MCF 10A (cell line): ENCODE measurements at regions not wholly inside any gene's neighbourhood (a gene's known extent, or its start where the extent isn't known, plus 50 kb on each side); places are given as distances from the start of the nearest gene placed in this dataset.

Experiments used
- BruUV-seq: library from RNA; stranded (reverse); fragments of 400-500 nt; replicated peaks from 2 replicates; lab custom pipeline; 2021; lab: Mats Ljungman, UMichigan
- CTCF ChIA-PET: fragments of 300-600 bp; sonication (Branson Sonifier 250); formaldehyde crosslinking; extraction: SDS; loops from one replicate; lab custom pipeline; 2021; ENCODE audit warnings: antibody characterized with exemption, inconsistent platforms; lab: Yijun Ruan, JAX
- POLR2A ChIA-PET: fragments of 300-600, 350-650 bp; sonication (Branson Sonifier 250); formaldehyde crosslinking; extraction: SDS; loops from one replicate; lab custom pipeline; 2020; ENCODE audit warnings: antibody characterized with exemption, inconsistent platforms; lab: Yijun Ruan, JAX
- DNase-seq: peaks from one replicate; pipeline ENCODE4 v3.0.0-alpha.2; 2018; ENCODE audit not compliant: unreplicated experiment
- H3K27ac Mint-ChIP-seq: one replicate; pipeline ENCODE4 v1.8.0; 2022; ENCODE audit warnings: mild to moderate bottlenecking, low read depth, mixed read lengths; ENCODE audit not compliant: unreplicated experiment
- H3K27me3 Mint-ChIP-seq: one replicate; pipeline ENCODE4 v1.8.0; 2022; ENCODE audit warnings: mixed read lengths; ENCODE audit not compliant: insufficient read depth, unreplicated experiment
- H3K36me3 Mint-ChIP-seq: one replicate; pipeline ENCODE4 v1.8.0; 2022; ENCODE audit warnings: mild to moderate bottlenecking, moderate library complexity, mixed read lengths; ENCODE audit not compliant: insufficient read depth, unreplicated experiment
- H3K4me1 Mint-ChIP-seq: one replicate; pipeline ENCODE4 v1.8.0; 2022; ENCODE audit warnings: mixed read lengths; ENCODE audit not compliant: insufficient read depth, unreplicated experiment
- H3K4me3 Mint-ChIP-seq: one replicate; pipeline ENCODE4 v1.8.0; 2022; ENCODE audit warnings: mild to moderate bottlenecking, moderate library complexity, mixed read lengths; ENCODE audit not compliant: unreplicated experiment
- H3K9me3 Mint-ChIP-seq: one replicate; pipeline ENCODE4 v1.8.0; 2022; ENCODE audit warnings: mixed read lengths; ENCODE audit not compliant: unreplicated experiment
- CTCF ChIP-seq: fragments of 200-600 bp; IDR thresholded peaks from one replicate; pipeline ENCODE4 v1.8.0; 2022; ENCODE audit warnings: antibody characterized with exemption, mild to moderate bottlenecking; ENCODE audit not compliant: unreplicated experiment
- intact Hi-C: fragments of 100-400 bp; cut with micrococcal nuclease; formaldehyde crosslinking; loops from 2 replicates; pipeline ENCODE4 v1.14.1; 2022

GRCh38 chr18:60196836-60197606 is 175.6 kb downstream of the MC4R start:
- H3K4me1 Mint-ChIP-seq, result no peaks in the 10 kb centered on the region
- no peaks in the 10 kb centered on the region for H3K9me3 Mint-ChIP-seq
- H3K4me3 Mint-ChIP-seq, result no peak overlapping the region
- CTCF ChIA-PET, result no interaction called here
- intact Hi-C loops, result no loop called here
- POLR2A ChIA-PET, result no interaction called here
- TF ChIP-seq CTCF, result no peak
- no TSS peak for BruUV-seq
- no peak overlapping the region for H3K27ac Mint-ChIP-seq
- no peak for DNase-seq
- H3K27me3 Mint-ChIP-seq, result peaks cover 83% of the 10 kb centered on the region
- no peaks in the 10 kb centered on the region for H3K36me3 Mint-ChIP-seq

GRCh38 chr18:60193780-60194179 is 178.8 kb downstream of the MC4R start:
- intact Hi-C loops, result no loop called here
- Mint-ChIP-seq H3K27ac (no peak overlapping the region), H3K27me3 (peaks cover 83% of the 10 kb centered on the region), H3K4me1 (no peaks in the 10 kb centered on the region), H3K36me3 (no peaks in the 10 kb centered on the region), H3K9me3 (no peaks in the 10 kb centered on the region), H3K4me3 (no peak overlapping the region)
- TF ChIP-seq CTCF, result no peak
- ChIA-PET POLR2A (no interaction called here), CTCF (interaction anchor here (0.6 kb wide), 1 partner anchor 33 kb away, joined by 4 read pairs; no protein-coding TSS in a partner anchor)
- no peak for DNase-seq
- no TSS peak for BruUV-seq

GRCh38 chr18:60191926-60192325 is 180.6 kb downstream of the MC4R start:
- CTCF ChIA-PET, result no interaction called here
- Mint-ChIP-seq H3K4me3 (no peak overlapping the region), H3K4me1 (no peaks in the 10 kb centered on the region), H3K9me3 (no peaks in the 10 kb centered on the region), H3K27me3 (peaks cover 83% of the 10 kb centered on the region), H3K36me3 (no peaks in the 10 kb centered on the region), H3K27ac (no peak overlapping the region)
- intact Hi-C loops, result no loop called here
- POLR2A ChIA-PET, result no interaction called here
- TF ChIP-seq CTCF, result no peak
- DNase-seq, result no peak
- no TSS peak for BruUV-seq

- POLR2A ChIA-PET, result no interaction called here
- CTCF ChIA-PET, result interaction anchor here (1.2 kb wide), 1 partner anchor 366 kb away, joined by 3 read pairs; no protein-coding TSS in a partner anchor
- H3K27me3 Mint-ChIP-seq, result peaks cover 91% of the 10 kb centered on the region
- no peaks in the 10 kb centered on the region for H3K9me3 Mint-ChIP-seq
- H3K27ac Mint-ChIP-seq, result no peak overlapping the region
- H3K36me3 Mint-ChIP-seq, result no peaks in the 10 kb centered on the region
- no TSS peak for BruUV-seq
- DNase-seq, result no peak
- no peak overlapping the region for H3K4me3 Mint-ChIP-seq
- intact Hi-C loops, result no loop called here
- TF ChIP-seq CTCF, result no peak
- no peaks in the 10 kb centered on the region for H3K4me1 Mint-ChIP-seq
Measured at GRCh38 chr18:60189856-60190255, 182.7 kb downstream of the MC4R start.
